NCI-H2081 treated with DMSO at 0.1 percent for 48 hours (cell line): ENCODE measurements at regions not wholly inside any gene's neighbourhood (a gene's known extent, or its start where the extent isn't known, plus 50 kb on each side); places are given as distances from the start of the nearest gene placed in this dataset.
A peak's percentile ranks its signal among the peaks of the same experiment; 100 is the strongest.

Source experiments
- DNase-seq: peaks from one replicate; lab custom pipeline; 2025; lab: John Stamatoyannopoulos, UW

- peak; percentile 47 for DNase-seq
Observed at GRCh38 chrX:40167850-40168479, 70.2 kb upstream of the BCOR start.

GRCh38 chrX:40167233-40167849 is 69.6 kb upstream of the BCOR start:
- no peak for DNase-seq

GRCh38 chrX:40166582-40166981 is 68.8 kb upstream of the BCOR start:
- DNase-seq, result no peak

- DNase-seq, result no peak
Observed at GRCh38 chrX:40165861-40166260, 68.1 kb upstream of the BCOR start.

- no peak for DNase-seq
Observed at GRCh38 chrX:40165206-40165605, 67.4 kb upstream of the BCOR start.

GRCh38 chrX:40164751-40165150 is 67.0 kb upstream of the BCOR start:
- DNase-seq, result no peak

GRCh38 chrX:40158036-40158706 is 60.4 kb upstream of the BCOR start:
- no peak for DNase-seq

GRCh38 chrX:40157228-40158035 is 59.7 kb upstream of the BCOR start:
- DNase-seq, result no peak

- DNase-seq, result no peak
Observed at GRCh38 chrX:40156470-40157227, 58.9 kb upstream of the BCOR start.

- no peak for DNase-seq
Observed at GRCh38 chrX:40155589-40156469, 58.1 kb upstream of the BCOR start.

- DNase-seq, result no peak
Observed at GRCh38 chrX:40154853-40155588, 57.3 kb upstream of the BCOR start.

GRCh38 chrX:40154250-40154852 is 56.6 kb upstream of the BCOR start:
- peak; percentile 69 for DNase-seq

GRCh38 chrX:40153345-40154249 is 55.8 kb upstream of the BCOR start:
- DNase-seq, result no peak

GRCh38 chrX:40152741-40153344 is 55.1 kb upstream of the BCOR start:
- no peak for DNase-seq

GRCh38 chrX:40152173-40152711 is 54.5 kb upstream of the BCOR start:
- no peak for DNase-seq

- no peak for DNase-seq
Observed at GRCh38 chrX:40151211-40152172, 53.7 kb upstream of the BCOR start.

- DNase-seq, result no peak
Observed at GRCh38 chrX:40150503-40150902, 52.7 kb upstream of the BCOR start.
